OCI-LY1 (cell line): ENCODE measurements at regions not wholly inside any gene's neighbourhood (a gene's known extent, or its start where the extent isn't known, plus 50 kb on each side); places are given as distances from the start of the nearest gene placed in this dataset.

ENCODE experiments used
- H2AFZ ChIP-seq: fragments of 200-600 bp; sonication (generic), shearing (Covaris generic); 2 replicates; pipeline ENCODE4 v1.6.0; 2014; ENCODE audit warnings: antibody characterized with exemption, mild to moderate bottlenecking, low read length
- H3F3A ChIP-seq: fragments of 200-600 bp; sonication (generic), shearing (Covaris generic); 2 replicates; pipeline ENCODE4 v1.6.0; 2014; ENCODE audit warnings: mild to moderate bottlenecking, antibody characterized with exemption, low read length, moderate library complexity; ENCODE audit not compliant: insufficient read depth
- H3K27ac ChIP-seq: fragments of 200-600 bp; sonication (generic); 2 replicates; pipeline ENCODE4 v1.5.1; 2014; ENCODE audit warnings: low read length, mixed run types, mild to moderate bottlenecking, low read depth; ENCODE audit not compliant: poor library complexity, severe bottlenecking
- H3K27me3 ChIP-seq: fragments of 200-600 bp; sonication (generic); 2 replicates; pipeline ENCODE4 v1.6.0; 2014; ENCODE audit warnings: antibody characterized with exemption, mild to moderate bottlenecking, low read length, moderate library complexity; ENCODE audit not compliant: insufficient read depth
- H3K36me3 ChIP-seq: fragments of 200-600 bp; sonication (generic); 2 replicates; pipeline ENCODE4 v1.6.1; 2014; ENCODE audit warnings: mild to moderate bottlenecking, antibody characterized with exemption, low read length, moderate library complexity, mixed read lengths; ENCODE audit not compliant: insufficient read depth
- H3K4me1 ChIP-seq: fragments of 200-600 bp; sonication (generic); 2 replicates; pipeline ENCODE4 v1.5.1; 2014; ENCODE audit warnings: mild to moderate bottlenecking, low read length, moderate library complexity; ENCODE audit not compliant: insufficient read depth, severe bottlenecking
- H3K4me2 ChIP-seq: fragments of 200-600 bp; sonication (generic), shearing (Covaris generic); 2 replicates; pipeline ENCODE4 v1.6.1; 2014; ENCODE audit warnings: low read length
- H3K4me3 ChIP-seq: fragments of 200-600 bp; sonication (generic); 2 replicates; pipeline ENCODE4 v1.5.1; 2014; ENCODE audit warnings: low read length, low read depth, mild to moderate bottlenecking, mixed read lengths; ENCODE audit not compliant: poor library complexity, severe bottlenecking
- H3K79me2 ChIP-seq: fragments of 200-600 bp; shearing (Covaris generic); 2 replicates; pipeline ENCODE4 v1.6.1; 2016; ENCODE audit warnings: mixed run types, low read length, mixed read lengths; ENCODE audit not compliant: insufficient read depth
- H3K9ac ChIP-seq: fragments of 200-600 bp; sonication (generic), shearing (Covaris generic); 2 replicates; pipeline ENCODE4 v1.6.1; 2014; ENCODE audit warnings: mild to moderate bottlenecking, low read length, mixed read lengths
- H3K9me2 ChIP-seq: fragments of 200-600 bp; sonication (generic), shearing (Covaris generic); 2 replicates; pipeline ENCODE4 v1.6.1; 2014; ENCODE audit warnings: low read depth, mild to moderate bottlenecking, low read length, mixed read lengths
- H3K9me3 ChIP-seq: fragments of 200-600 bp; shearing (Covaris generic); 2 replicates; pipeline ENCODE4 v1.6.1; 2014; ENCODE audit warnings: low read length, mixed read lengths
- H4K20me1 ChIP-seq: fragments of 200-600 bp; sonication (generic), shearing (Covaris generic); 2 replicates; pipeline ENCODE4 v1.6.0; 2016; ENCODE audit warnings: mild to moderate bottlenecking, low read length; ENCODE audit not compliant: insufficient read depth
- CTCF ChIP-seq: fragments of 200-600 bp; sonication (generic), shearing (Covaris generic); IDR thresholded peaks from 2 replicates; pipeline ENCODE4 v1.5.1; 2017; ENCODE audit warnings: mild to moderate bottlenecking, antibody characterized with exemption, low read length, moderate library complexity, mixed read lengths
- EZH2 ChIP-seq: fragments of 200-600 bp; sonication (generic), shearing (Covaris generic); IDR thresholded peaks from 2 replicates; pipeline ENCODE4 v1.8.0; 2017; ENCODE audit warnings: borderline replicate concordance, mixed run types, mild to moderate bottlenecking, antibody characterized with exemption, low read length, moderate library complexity, mixed read lengths

DNA sequence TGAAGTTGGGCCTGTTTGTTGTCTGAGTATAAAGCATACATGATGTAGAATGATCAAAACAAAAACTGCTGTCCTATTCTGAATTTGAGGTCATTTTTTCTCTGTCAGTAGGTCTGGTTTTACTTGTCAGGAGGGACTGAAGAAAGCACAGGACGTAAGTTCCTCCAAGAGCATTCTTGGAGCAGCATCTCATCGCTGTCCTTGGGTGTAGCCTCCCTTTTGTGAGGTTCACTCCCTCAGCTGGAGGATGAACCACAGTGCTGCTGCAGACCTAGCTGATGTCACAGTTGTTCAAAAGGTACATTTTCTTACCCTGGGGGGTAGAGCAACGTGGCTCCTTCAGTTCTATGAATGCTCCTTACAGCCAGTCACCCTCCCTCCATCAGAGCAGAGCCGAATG is 490.0 kb upstream of the TBL1XR1 start:
- no peaks in the 10 kb centered on the region for H3K9me2 ChIP-seq
- H3K79me2 ChIP-seq, result no peaks in the 10 kb centered on the region
- no peak overlapping the region for H3K4me3 ChIP-seq
- no peak for TF ChIP-seq CTCF
- TF ChIP-seq EZH2, result no peak
- no peaks in the 10 kb centered on the region for H4K20me1 ChIP-seq
- H2AFZ ChIP-seq, result no peak overlapping the region
- H3K4me1 ChIP-seq, result no peaks in the 10 kb centered on the region
- H3K36me3 ChIP-seq, result no peaks in the 10 kb centered on the region
- no peak overlapping the region for H3K4me2 ChIP-seq
- no peaks in the 10 kb centered on the region for H3F3A ChIP-seq
- H3K27ac ChIP-seq, result no peak overlapping the region
- H3K27me3 ChIP-seq, result no peaks in the 10 kb centered on the region
- H3K9me3 ChIP-seq, result no peaks in the 10 kb centered on the region
- H3K9ac ChIP-seq, result no peak overlapping the region

GRCh38 chr3:177688152-177688551 is 490.9 kb upstream of the TBL1XR1 start:
- Histone ChIP-seq H4K20me1 (no peaks in the 10 kb centered on the region), H3K9me3 (no peaks in the 10 kb centered on the region), H3K9ac (no peak overlapping the region), H3K79me2 (no peaks in the 10 kb centered on the region), H3K4me3 (no peak overlapping the region), H3F3A (no peaks in the 10 kb centered on the region), H3K36me3 (no peaks in the 10 kb centered on the region), H3K4me1 (no peaks in the 10 kb centered on the region), H2AFZ (no peak overlapping the region), H3K27me3 (no peaks in the 10 kb centered on the region), H3K9me2 (no peaks in the 10 kb centered on the region), H3K27ac (no peak overlapping the region), H3K4me2 (no peak overlapping the region)
- no peak for TF ChIP-seq CTCF
- no peak for TF ChIP-seq EZH2

- Histone ChIP-seq H3K4me1 (no peaks in the 10 kb centered on the region), H3K79me2 (no peaks in the 10 kb centered on the region), H2AFZ (no peak overlapping the region), H3K27ac (no peak overlapping the region), H3K4me3 (no peak overlapping the region), H4K20me1 (no peaks in the 10 kb centered on the region), H3F3A (no peaks in the 10 kb centered on the region), H3K36me3 (no peaks in the 10 kb centered on the region), H3K27me3 (no peaks in the 10 kb centered on the region), H3K9me3 (no peaks in the 10 kb centered on the region), H3K9ac (no peak overlapping the region), H3K4me2 (no peak overlapping the region), H3K9me2 (no peaks in the 10 kb centered on the region)
- TF ChIP-seq CTCF, result no peak
- no peak for TF ChIP-seq EZH2
These were observed 491.8 kb upstream of the TBL1XR1 start for GRCh38 chr3:177689077-177689476.
